ENCODE measurements at regions not wholly inside any gene's neighbourhood (a gene's known extent, or its start where the extent isn't known, plus 50 kb on each side); places are given as distances from the start of the nearest gene placed in this dataset.
A peak's percentile ranks its signal among the peaks of the same experiment; 100 is the strongest.

GRCh38 chr3:46080969-46081345 is 53.7 kb upstream of the XCR1 start:
- CTCF ChIA-PET, result interaction anchor here (0.5 to 11.3 kb wide), 11 partner anchors 13 to 871 kb away, joined by 3 to 241 read pairs (median 4); partner anchors contain the start of genes CCR5 and CXCR6
- no peak for DNase-seq (ENCODE audit: unreplicated experiment)
- intact Hi-C loops (cut with micrococcal nuclease), result loop anchor here (10.0 kb wide), 2 partner anchors 364 to 474 kb away; no protein-coding TSS in a partner anchor
- H3K36me3 Mint-ChIP-seq (ENCODE audit: insufficient read depth, unreplicated experiment), result no peaks in the 10 kb centered on the region
- H3K4me3 Mint-ChIP-seq (ENCODE audit: unreplicated experiment), result no peak overlapping the region
- peaks cover 11% of the 10 kb centered on the region for H3K27me3 Mint-ChIP-seq (ENCODE audit: insufficient read depth, unreplicated experiment)
- H3K27ac Mint-ChIP-seq (ENCODE audit: low read depth, unreplicated experiment), result no peak overlapping the region
- peaks cover 5% of the 10 kb centered on the region for H3K4me1 Mint-ChIP-seq (ENCODE audit: insufficient read depth, unreplicated experiment)
- H3K9me3 Mint-ChIP-seq (ENCODE audit: unreplicated experiment), result no peaks in the 10 kb centered on the region
- no peak for TF ChIP-seq CTCF (IDR thresholded peaks at IDR 0.05; ENCODE audit: unreplicated experiment)
- BruUV-seq (replicated peaks), result no TSS peak
- POLR2A ChIA-PET, result interaction anchor here (0.7 to 1.6 kb wide), 2 partner anchors 284 to 292 kb away, joined by 3 to 4 read pairs; no protein-coding TSS in a partner anchor

GRCh38 chr3:46080124-46080968 is 53.1 kb upstream of the XCR1 start:
- ChIA-PET POLR2A (interaction anchor here (0.6 to 1.8 kb wide), 4 partner anchors 107 to 292 kb away, joined by 3 to 6 read pairs (median 4); no protein-coding TSS in a partner anchor), CTCF (interaction anchor here (0.6 to 11.3 kb wide), 18 partner anchors 12 to 871 kb away, joined by 3 to 241 read pairs (median 5); partner anchors contain the start of genes CCR1, CCR5, CXCR6 and FYCO1)
- no peak overlapping the region for H3K4me3 Mint-ChIP-seq (ENCODE audit: unreplicated experiment)
- no TSS peak for BruUV-seq (replicated peaks)
- no peak overlapping the region for H3K27ac Mint-ChIP-seq (ENCODE audit: low read depth, unreplicated experiment)
- no peak for DNase-seq (ENCODE audit: unreplicated experiment)
- no peak for TF ChIP-seq CTCF (IDR thresholded peaks at IDR 0.05; ENCODE audit: unreplicated experiment)
- H3K4me1 Mint-ChIP-seq (ENCODE audit: insufficient read depth, unreplicated experiment), result peaks cover 5% of the 10 kb centered on the region
- peaks cover 11% of the 10 kb centered on the region for H3K27me3 Mint-ChIP-seq (ENCODE audit: insufficient read depth, unreplicated experiment)
- H3K9me3 Mint-ChIP-seq (ENCODE audit: unreplicated experiment), result no peaks in the 10 kb centered on the region
- intact Hi-C loops (cut with micrococcal nuclease), result loop anchor here (10.0 kb wide), 2 partner anchors 364 to 474 kb away; no protein-coding TSS in a partner anchor
- no peaks in the 10 kb centered on the region for H3K36me3 Mint-ChIP-seq (ENCODE audit: insufficient read depth, unreplicated experiment)

- TF ChIP-seq CTCF (IDR thresholded peaks at IDR 0.05; ENCODE audit: unreplicated experiment), result peak; percentile 98
- ChIA-PET POLR2A (interaction anchor here (0.7 to 2.0 kb wide), 4 partner anchors 10 to 142 kb away, joined by 3 to 6 read pairs (median 4); no protein-coding TSS in a partner anchor), CTCF (interaction anchor here (0.6 to 11.3 kb wide), 76 partner anchors 9 to 1041 kb away, joined by 3 to 241 read pairs (median 4); partner anchors contain the start of genes CCR1, CCR5, CXCR6 and FYCO1)
- Mint-ChIP-seq H3K4me3 (ENCODE audit: unreplicated experiment) (no peak overlapping the region), H3K27ac (ENCODE audit: low read depth, unreplicated experiment) (no peak overlapping the region), H3K27me3 (ENCODE audit: insufficient read depth, unreplicated experiment) (peaks cover 11% of the 10 kb centered on the region), H3K9me3 (ENCODE audit: unreplicated experiment) (no peaks in the 10 kb centered on the region), H3K36me3 (ENCODE audit: insufficient read depth, unreplicated experiment) (no peaks in the 10 kb centered on the region), H3K4me1 (ENCODE audit: insufficient read depth, unreplicated experiment) (peaks cover 5% of the 10 kb centered on the region)
- DNase-seq (ENCODE audit: unreplicated experiment), result peak; percentile 96
- no TSS peak for BruUV-seq (replicated peaks)
- intact Hi-C loops (cut with micrococcal nuclease), result loop anchor here (1.0 to 5.0 kb wide), 5 partner anchors 141 to 1042 kb away; partner anchors contain the start of gene LZTFL1
Observed at GRCh38 chr3:46078712-46079400, 51.6 kb upstream of the XCR1 start.

Data from MCF 10A (cell line).